ENCODE measurements at regions not wholly inside any gene's neighbourhood (a gene's known extent, or its start where the extent isn't known, plus 50 kb on each side); places are given as distances from the start of the nearest gene placed in this dataset.

GRCh38 chr7:46224363-46224762 lies 303.3 kb upstream of the IGFBP3 start:
- TF ChIP-seq CTCF (IDR thresholded peaks at IDR 0.05): no peak
- TF ChIP-seq POLR2A (IDR thresholded peaks at IDR 0.05): no peak
